Renal pelvis (tissue), 1 donor: ENCODE measurements at regions not wholly inside any gene's neighbourhood (a gene's known extent, or its start where the extent isn't known, plus 50 kb on each side); places are given as distances from the start of the nearest gene placed in this dataset.

Experiments used
- DNase-seq: peaks from one replicate; pipeline ENCODE4 v3.0.0-alpha.2; 2013

DNA sequence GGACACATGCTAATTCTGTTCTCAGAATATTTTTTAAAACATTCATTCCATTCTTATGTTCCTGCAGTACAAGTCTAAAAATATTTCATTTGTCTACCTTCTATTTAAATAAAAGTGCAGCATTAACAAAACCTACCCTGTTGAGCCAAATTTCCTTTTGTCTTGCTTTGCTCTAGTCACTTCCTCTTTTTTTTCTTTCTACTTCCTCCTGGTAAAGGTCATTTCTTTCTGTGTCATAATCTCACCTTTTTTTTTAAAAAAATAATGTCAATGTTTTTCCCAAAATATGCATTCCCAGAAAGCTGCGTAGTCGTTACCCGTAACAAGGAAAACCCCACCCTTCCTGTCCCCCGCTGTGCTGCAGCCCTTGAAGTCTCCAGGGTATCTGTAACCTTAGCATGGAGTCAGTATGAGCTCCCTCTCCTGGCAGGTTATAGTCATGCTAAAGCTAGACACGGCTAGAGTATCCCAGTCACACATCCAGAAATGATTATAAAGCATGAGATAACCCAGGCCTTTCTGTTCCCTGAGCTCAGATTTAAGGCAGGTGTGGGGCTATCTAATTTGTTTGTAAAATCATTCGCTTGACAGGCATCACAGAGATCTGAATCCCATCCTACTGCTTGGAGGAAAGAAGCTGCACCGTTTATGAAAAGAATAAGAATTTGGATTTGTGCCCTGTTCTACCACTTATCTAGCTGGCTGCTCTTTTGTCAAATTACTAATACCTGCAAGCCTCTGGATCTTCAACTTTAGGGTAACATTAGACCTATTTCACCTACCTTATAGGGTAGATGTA lies 51.1 kb upstream of the EED start:
- peak; percentile 35 for DNase-seq

- no peak for DNase-seq
Observed at GRCh38 chr11:86192519-86193257, 51.9 kb upstream of the EED start.

DNA sequence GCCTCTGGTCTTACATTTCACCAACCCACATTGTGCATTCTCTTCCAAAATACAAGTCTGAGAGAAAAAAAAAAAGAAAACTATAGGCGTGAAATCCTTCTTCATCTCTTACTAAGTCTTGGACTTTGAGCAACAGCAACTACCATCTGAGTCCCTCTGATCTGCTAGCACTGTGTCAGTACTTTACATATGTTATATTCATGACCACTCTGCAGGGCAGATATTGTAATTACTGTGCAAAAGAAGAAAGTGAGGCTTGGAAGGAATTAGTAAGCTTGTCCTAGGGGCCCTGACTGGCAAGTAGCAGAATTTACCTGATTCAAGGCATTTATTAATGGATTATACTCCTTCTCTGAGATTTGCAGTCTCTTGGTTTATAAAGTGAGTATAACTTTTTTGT lies 52.7 kb upstream of the EED start:
- DNase-seq = no peak

DNA sequence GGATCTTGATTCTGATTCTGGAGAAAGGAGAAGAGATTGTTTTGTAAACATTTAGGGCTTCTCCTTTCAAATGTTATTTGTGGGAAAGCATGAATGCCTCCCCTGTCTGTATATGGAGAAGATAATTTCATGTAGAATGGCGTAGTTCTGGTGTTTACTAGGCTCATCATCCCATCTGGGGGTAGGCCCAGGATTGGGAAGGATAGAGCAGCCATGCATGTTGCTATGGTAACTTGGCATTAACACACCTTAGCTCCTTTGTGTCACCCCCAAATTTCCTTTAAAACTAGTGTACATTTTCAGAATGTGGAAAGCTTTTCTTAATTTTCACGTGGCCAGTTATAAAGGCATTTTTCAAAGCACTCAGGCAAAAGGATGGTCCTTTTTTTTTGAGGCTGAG lies 57.5 kb upstream of the EED start:
- no peak for DNase-seq

GRCh38 chr11:86186386-86186785 lies 58.2 kb upstream of the EED start:
- DNase-seq = no peak

GRCh38 chr11:86185381-86185750 lies 59.2 kb upstream of the EED start:
- no peak for DNase-seq

DNA sequence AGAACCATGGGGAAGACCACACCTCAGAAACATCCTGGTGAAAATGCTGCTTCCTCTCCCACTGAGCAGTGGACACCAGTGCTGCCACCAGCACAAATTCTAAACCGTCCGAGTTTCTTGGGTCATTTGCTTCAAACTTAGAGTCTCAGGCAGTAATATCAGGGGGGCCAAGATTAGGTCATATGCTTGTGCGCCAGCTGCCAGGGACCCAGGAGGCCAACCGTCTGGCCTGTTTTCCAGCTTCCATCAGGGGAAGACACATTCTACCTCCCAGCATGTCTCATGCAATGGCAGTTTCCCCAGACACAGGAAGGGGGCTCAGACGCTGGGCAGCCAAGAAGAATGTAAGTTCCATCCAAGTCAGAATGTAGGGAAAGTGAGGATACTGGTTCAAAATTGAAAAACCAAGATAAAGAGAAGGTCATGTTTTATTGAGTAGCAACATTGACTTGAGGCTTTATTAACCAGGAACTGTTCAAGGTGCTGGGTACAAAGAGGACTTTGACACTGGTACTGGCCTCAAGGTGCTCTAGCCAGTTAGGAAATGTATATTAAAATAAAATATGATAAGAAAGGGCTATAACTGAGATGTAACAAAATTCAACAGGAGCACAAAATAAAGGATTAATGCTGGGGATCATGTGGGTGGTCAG lies 59.7 kb upstream of the EED start:
- no peak for DNase-seq

DNA sequence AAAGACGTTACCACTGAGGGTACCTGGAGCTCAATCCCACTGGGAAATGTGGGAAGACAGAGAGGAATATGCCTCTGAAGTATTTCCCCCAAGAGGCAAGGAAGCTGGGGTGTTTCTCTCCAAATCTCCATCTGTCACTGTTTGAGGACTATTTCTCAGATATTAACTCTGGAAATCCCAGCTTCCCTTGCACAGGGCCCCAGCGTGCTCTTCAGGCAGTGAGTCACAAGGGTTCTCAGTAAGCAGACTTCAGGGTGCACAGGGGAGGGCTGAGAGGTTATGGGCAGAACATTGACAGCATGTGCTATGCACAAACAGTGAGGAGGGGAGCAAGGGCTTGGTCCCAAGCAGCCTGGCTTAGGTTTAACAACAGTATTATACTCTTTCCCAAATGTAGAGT lies 60.9 kb upstream of the EED start:
- no peak for DNase-seq

GRCh38 chr11:86182976-86183584 lies 61.5 kb upstream of the EED start:
- DNase-seq = no peak

- no peak for DNase-seq
Observed at GRCh38 chr11:86181379-86181778, 63.2 kb upstream of the EED start.

DNA sequence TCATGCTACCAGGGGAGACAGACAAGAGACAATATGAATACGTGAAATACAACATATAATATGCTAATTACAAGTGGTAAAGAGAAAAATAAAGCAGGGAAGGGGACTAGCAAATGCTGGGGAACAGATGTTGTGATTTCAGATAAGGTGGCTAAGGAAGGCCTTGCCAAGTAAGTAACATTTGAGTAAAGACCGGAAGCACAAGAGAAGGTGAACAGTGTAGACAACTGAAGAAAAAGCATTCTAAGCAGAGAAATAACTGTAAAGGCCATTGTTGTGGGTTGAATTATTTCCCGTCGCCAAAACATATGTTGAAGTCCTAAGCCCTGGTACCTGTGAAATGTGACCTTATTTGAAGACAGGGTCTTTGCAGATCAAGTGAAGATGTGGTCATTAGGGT lies 63.7 kb upstream of the EED start:
- no peak for DNase-seq

DNA sequence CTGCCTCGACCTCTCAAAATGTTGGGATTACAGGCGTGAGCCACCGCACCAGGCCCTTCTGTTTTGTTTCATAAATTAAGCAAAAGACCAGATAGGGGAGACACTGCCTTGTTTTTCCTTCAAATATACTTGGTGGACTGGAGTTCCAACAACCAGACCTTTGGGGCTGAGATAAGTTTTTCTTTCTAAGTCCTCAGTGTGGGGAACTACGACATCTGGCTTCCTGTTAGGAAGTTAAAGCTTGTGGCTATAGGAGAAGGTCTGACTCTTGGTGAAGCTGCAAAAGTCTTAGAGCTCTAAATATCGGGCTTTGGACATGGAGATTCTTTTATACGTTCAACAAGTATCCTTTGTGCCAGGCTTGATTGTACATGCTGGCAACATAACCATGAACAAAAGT lies 64.1 kb upstream of the EED start:
- no peak for DNase-seq

- DNase-seq = peak; percentile 40
Observed at GRCh38 chr11:86179646-86180064, 64.9 kb upstream of the EED start.

DNA sequence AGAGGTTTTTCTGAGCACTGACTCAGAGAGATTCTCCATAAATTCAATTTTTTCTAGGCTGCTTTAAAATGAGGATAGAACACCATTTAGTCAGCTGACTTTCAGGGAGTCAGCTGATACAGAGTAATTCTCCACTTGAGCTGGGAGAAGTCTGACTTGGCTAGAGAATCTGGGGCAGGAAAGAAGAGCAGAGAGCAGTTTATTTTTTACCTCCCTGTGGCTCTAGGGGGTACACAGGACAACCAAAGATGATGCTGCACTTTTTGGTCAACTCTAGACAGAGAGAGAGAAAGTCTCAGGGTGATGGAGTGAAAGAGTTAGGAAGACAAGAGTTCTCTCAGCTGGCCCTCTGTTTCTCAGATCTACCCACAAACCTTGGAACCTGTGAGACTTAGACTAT lies 67.3 kb upstream of the EED start:
- DNase-seq = no peak

- DNase-seq = no peak
Observed at GRCh38 chr11:86176165-86176884, 68.2 kb upstream of the EED start.

GRCh38 chr11:86175626-86176025 lies 68.9 kb upstream of the EED start:
- no peak for DNase-seq

GRCh38 chr11:86175191-86175590 lies 69.4 kb upstream of the EED start:
- no peak for DNase-seq

DNA sequence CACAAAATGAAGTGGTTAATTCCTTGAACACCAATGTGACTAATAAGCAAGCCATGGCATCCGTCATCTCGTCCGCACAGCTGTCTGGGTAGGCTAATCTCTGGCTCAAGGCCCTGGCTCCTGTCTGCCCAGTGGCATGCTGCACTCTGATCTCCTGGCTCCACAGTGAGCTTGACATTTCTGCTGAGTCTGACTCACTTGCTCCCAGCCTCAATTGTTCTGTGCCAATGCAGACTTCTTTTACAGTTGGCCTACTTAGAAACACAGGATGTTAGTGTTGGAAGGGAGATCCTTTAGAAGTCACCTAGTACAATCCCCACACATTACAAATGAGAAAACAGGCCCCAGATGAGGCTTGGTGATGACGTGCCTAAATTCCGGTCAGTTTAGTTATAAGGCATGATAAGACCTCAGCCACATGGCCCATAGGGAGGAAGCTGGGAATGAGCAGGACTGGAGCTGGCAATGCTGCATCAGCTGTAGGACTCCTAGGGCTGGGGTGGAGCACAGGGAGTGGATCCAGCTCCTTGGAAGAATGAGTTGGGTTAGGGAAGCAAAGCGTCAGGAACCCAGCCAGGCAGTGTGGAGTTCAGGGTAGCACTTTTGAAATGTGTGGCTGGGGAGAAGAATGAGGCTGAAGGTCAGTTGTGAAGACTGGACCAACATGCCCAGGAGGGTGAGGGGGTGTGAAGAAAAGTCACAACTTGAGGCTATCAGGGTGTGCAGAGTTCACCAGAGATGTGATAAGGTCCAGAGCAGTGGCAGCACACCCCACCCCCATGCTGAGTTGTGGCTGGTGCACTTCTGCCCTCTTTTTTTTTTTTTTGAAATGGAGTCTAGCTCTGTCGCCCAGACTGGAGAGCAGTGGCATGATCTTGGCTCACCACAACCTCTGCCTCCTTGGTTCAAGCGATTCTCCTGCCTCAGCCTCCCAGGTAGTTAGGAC lies 70.2 kb upstream of the EED start:
- no peak for DNase-seq

GRCh38 chr11:86172894-86173293 lies 71.7 kb upstream of the EED start:
- no peak for DNase-seq

DNA sequence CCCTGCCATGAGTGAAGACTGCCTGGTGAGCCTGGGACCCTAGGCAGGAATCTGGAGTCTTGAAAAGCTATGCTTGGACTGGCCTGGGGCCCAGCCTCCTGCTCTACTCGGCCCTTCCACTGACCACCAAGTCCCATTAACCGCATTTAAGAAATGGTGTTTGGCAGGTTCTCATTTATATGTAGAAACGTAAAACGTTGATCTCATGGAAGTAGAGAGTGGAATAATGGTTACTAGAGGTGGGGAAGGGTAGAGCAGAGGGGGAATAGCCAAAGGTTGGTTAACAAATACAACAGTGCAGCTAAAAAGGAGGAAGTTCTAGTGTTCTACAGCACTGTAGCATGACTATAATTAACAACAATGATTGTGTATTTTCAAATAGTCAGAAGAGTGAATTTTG lies 72.9 kb upstream of the EED start:
- DNase-seq = no peak
